Activated naive CD4-positive, alpha-beta T cell treated with anti-CD3 and anti-CD28 coated beads for 36 hours (primary cell): ENCODE measurements at regions not wholly inside any gene's neighbourhood (a gene's known extent, or its start where the extent isn't known, plus 50 kb on each side); places are given as distances from the start of the nearest gene placed in this dataset.
"Not testable (repeated sequence)": the region's sequence is repeated elsewhere in the genome, so short reads cannot be mapped to it uniquely, and the experiment has no call there.

Source experiments
- CTCF ChIA-PET: fragments of 350-600 bp; sonication (Branson Sonifier 250); formaldehyde crosslinking; loops from one replicate; lab custom pipeline; 2021; ENCODE audit warnings: antibody characterized with exemption; lab: Charles Lee
- DNase-seq: peaks from one replicate; pipeline ENCODE4 v3.0.0-alpha.2; 2020
- H3K27ac Mint-ChIP-seq: one replicate; pipeline ENCODE4 v1.8.0; 2021; ENCODE audit warnings: mild to moderate bottlenecking, mixed read lengths
- H3K27me3 Mint-ChIP-seq: one replicate; pipeline ENCODE4 v1.8.0; 2021; ENCODE audit warnings: low read depth, mixed read lengths
- H3K36me3 Mint-ChIP-seq: one replicate; pipeline ENCODE4 v1.8.0; 2021; ENCODE audit warnings: low read depth, mixed read lengths
- H3K4me1 Mint-ChIP-seq: one replicate; pipeline ENCODE4 v1.8.0; 2021; ENCODE audit warnings: low read depth, mixed read lengths
- H3K4me3 Mint-ChIP-seq: one replicate; pipeline ENCODE4 v1.8.0; 2021; ENCODE audit warnings: mild to moderate bottlenecking, moderate library complexity, mixed read lengths
- H3K9me3 Mint-ChIP-seq: one replicate; pipeline ENCODE4 v1.8.0; 2021; ENCODE audit warnings: mixed read lengths
- intact Hi-C: fragments of 100-400 bp; cut with micrococcal nuclease; formaldehyde crosslinking; loops from one replicate; pipeline ENCODE4 v1.15.1; 2023

- H3K27ac Mint-ChIP-seq, H3K9me3 Mint-ChIP-seq, H3K27me3 Mint-ChIP-seq, DNase-seq, H3K4me1 Mint-ChIP-seq, CTCF ChIA-PET, H3K4me3 Mint-ChIP-seq, intact Hi-C loops, H3K36me3 Mint-ChIP-seq: not testable (repeated sequence)
These were observed 110.6 kb downstream of the RPIA start for GRCh38 chr2:88802026-88802425.

GRCh38 chr2:88807237-88807962 lies 115.9 kb downstream of the RPIA start:
- peaks cover 2% of the 10 kb centered on the region for H3K27me3 Mint-ChIP-seq
- peaks cover 1% of the 10 kb centered on the region for H3K36me3 Mint-ChIP-seq
- H3K4me3 Mint-ChIP-seq = no peak overlapping the region
- DNase-seq = no peak
- no peaks in the 10 kb centered on the region for H3K4me1 Mint-ChIP-seq
- no peaks in the 10 kb centered on the region for H3K9me3 Mint-ChIP-seq
- no peak overlapping the region for H3K27ac Mint-ChIP-seq
- intact Hi-C loops = no loop called here
- CTCF ChIA-PET = no interaction called here

- Mint-ChIP-seq H3K27me3 (peaks cover 2% of the 10 kb centered on the region), H3K4me3 (no peak overlapping the region), H3K36me3 (peaks cover 1% of the 10 kb centered on the region), H3K9me3 (no peaks in the 10 kb centered on the region), H3K4me1 (no peaks in the 10 kb centered on the region), H3K27ac (no peak overlapping the region)
- no peak for DNase-seq
- intact Hi-C loops = no loop called here
- CTCF ChIA-PET = interaction anchor here (1.0 kb wide), 1 partner anchor 26 kb away, joined by 3 read pairs; no protein-coding TSS in a partner anchor
These were observed 116.6 kb downstream of the RPIA start for GRCh38 chr2:88808083-88808482.

- Mint-ChIP-seq H3K4me1 (no peaks in the 10 kb centered on the region), H3K27ac (no peak overlapping the region), H3K4me3 (no peak overlapping the region), H3K9me3 (no peaks in the 10 kb centered on the region), H3K36me3 (peaks cover 1% of the 10 kb centered on the region), H3K27me3 (no peaks in the 10 kb centered on the region)
- no peak for DNase-seq
- CTCF ChIA-PET = interaction anchor here (1.0 kb wide), 1 partner anchor 25 kb away, joined by 3 read pairs; no protein-coding TSS in a partner anchor
- intact Hi-C loops = no loop called here
These were observed 117.2 kb downstream of the RPIA start for GRCh38 chr2:88808652-88809051.

GRCh38 chr2:88809216-88809615 lies 117.7 kb downstream of the RPIA start:
- Mint-ChIP-seq H3K36me3 (peaks cover 1% of the 10 kb centered on the region), H3K27ac (no peak overlapping the region), H3K4me1 (no peaks in the 10 kb centered on the region), H3K27me3 (no peaks in the 10 kb centered on the region), H3K4me3 (no peak overlapping the region), H3K9me3 (no peaks in the 10 kb centered on the region)
- CTCF ChIA-PET = interaction anchor here (1.0 kb wide), 1 partner anchor 25 kb away, joined by 3 read pairs; no protein-coding TSS in a partner anchor
- DNase-seq = no peak
- intact Hi-C loops = no loop called here

GRCh38 chr2:88810017-88810416 lies 118.5 kb downstream of the RPIA start:
- peaks cover 7% of the 10 kb centered on the region for H3K9me3 Mint-ChIP-seq
- no peak overlapping the region for H3K4me3 Mint-ChIP-seq
- intact Hi-C loops = no loop called here
- H3K27me3 Mint-ChIP-seq = no peaks in the 10 kb centered on the region
- no peak for DNase-seq
- no peak overlapping the region for H3K27ac Mint-ChIP-seq
- peaks cover 1% of the 10 kb centered on the region for H3K36me3 Mint-ChIP-seq
- CTCF ChIA-PET = no interaction called here
- H3K4me1 Mint-ChIP-seq = no peaks in the 10 kb centered on the region

- DNase-seq = no peak
- H3K36me3 Mint-ChIP-seq = peaks cover 1% of the 10 kb centered on the region
- H3K9me3 Mint-ChIP-seq = peaks cover 11% of the 10 kb centered on the region
- H3K4me3 Mint-ChIP-seq = no peak overlapping the region
- no peak overlapping the region for H3K27ac Mint-ChIP-seq
- H3K27me3 Mint-ChIP-seq = no peaks in the 10 kb centered on the region
- CTCF ChIA-PET = no interaction called here
- H3K4me1 Mint-ChIP-seq = no peaks in the 10 kb centered on the region
- intact Hi-C loops = no loop called here
These were observed 119.0 kb downstream of the RPIA start for GRCh38 chr2:88810488-88810887.

GRCh38 chr2:88811233-88811632 lies 119.8 kb downstream of the RPIA start:
- H3K9me3 Mint-ChIP-seq = peaks cover 18% of the 10 kb centered on the region
- no peak overlapping the region for H3K4me3 Mint-ChIP-seq
- CTCF ChIA-PET = no interaction called here
- H3K27ac Mint-ChIP-seq = no peak overlapping the region
- no peak for DNase-seq
- intact Hi-C loops = no loop called here
- peaks cover 1% of the 10 kb centered on the region for H3K36me3 Mint-ChIP-seq
- no peaks in the 10 kb centered on the region for H3K4me1 Mint-ChIP-seq
- no peaks in the 10 kb centered on the region for H3K27me3 Mint-ChIP-seq

GRCh38 chr2:88811681-88812080 lies 120.2 kb downstream of the RPIA start:
- no peaks in the 10 kb centered on the region for H3K27me3 Mint-ChIP-seq
- no peaks in the 10 kb centered on the region for H3K4me1 Mint-ChIP-seq
- no peak overlapping the region for H3K4me3 Mint-ChIP-seq
- H3K27ac Mint-ChIP-seq = no peak overlapping the region
- CTCF ChIA-PET = no interaction called here
- H3K36me3 Mint-ChIP-seq = peaks cover 1% of the 10 kb centered on the region
- DNase-seq = no peak
- intact Hi-C loops = no loop called here
- H3K9me3 Mint-ChIP-seq = peaks cover 23% of the 10 kb centered on the region

- peaks cover 3% of the 10 kb centered on the region for H3K27me3 Mint-ChIP-seq
- peaks cover 23% of the 10 kb centered on the region for H3K9me3 Mint-ChIP-seq
- H3K4me3 Mint-ChIP-seq = no peak overlapping the region
- CTCF ChIA-PET = no interaction called here
- no peak overlapping the region for H3K27ac Mint-ChIP-seq
- intact Hi-C loops = no loop called here
- no peak for DNase-seq
- no peaks in the 10 kb centered on the region for H3K36me3 Mint-ChIP-seq
- H3K4me1 Mint-ChIP-seq = no peaks in the 10 kb centered on the region
These were observed 122.1 kb downstream of the RPIA start for GRCh38 chr2:88813612-88814011.

- no peak for DNase-seq
- intact Hi-C loops = no loop called here
- H3K4me1 Mint-ChIP-seq = no peaks in the 10 kb centered on the region
- peaks cover 3% of the 10 kb centered on the region for H3K27me3 Mint-ChIP-seq
- no peak overlapping the region for H3K27ac Mint-ChIP-seq
- no peak overlapping the region for H3K4me3 Mint-ChIP-seq
- peaks cover 23% of the 10 kb centered on the region for H3K9me3 Mint-ChIP-seq
- CTCF ChIA-PET = no interaction called here
- H3K36me3 Mint-ChIP-seq = no peaks in the 10 kb centered on the region
These were observed 123.8 kb downstream of the RPIA start for GRCh38 chr2:88815282-88815681.

- intact Hi-C loops = no loop called here
- no peak for DNase-seq
- CTCF ChIA-PET = no interaction called here
- no peaks in the 10 kb centered on the region for H3K4me1 Mint-ChIP-seq
- H3K36me3 Mint-ChIP-seq = no peaks in the 10 kb centered on the region
- no peak overlapping the region for H3K4me3 Mint-ChIP-seq
- no peak overlapping the region for H3K27ac Mint-ChIP-seq
- peaks cover 3% of the 10 kb centered on the region for H3K27me3 Mint-ChIP-seq
- H3K9me3 Mint-ChIP-seq = peaks cover 23% of the 10 kb centered on the region
These were observed 124.2 kb downstream of the RPIA start for GRCh38 chr2:88815697-88816096.

- Mint-ChIP-seq H3K36me3 (no peaks in the 10 kb centered on the region), H3K4me3 (no peak overlapping the region), H3K4me1 (no peaks in the 10 kb centered on the region), H3K9me3 (peaks cover 23% of the 10 kb centered on the region), H3K27ac (no peak overlapping the region), H3K27me3 (peaks cover 3% of the 10 kb centered on the region)
- CTCF ChIA-PET = interaction anchor here (0.6 kb wide), 1 partner anchor 310 kb away, joined by 3 read pairs; no protein-coding TSS in a partner anchor
- no peak for DNase-seq
- intact Hi-C loops = no loop called here
These were observed 126.9 kb downstream of the RPIA start for GRCh38 chr2:88818381-88818780.
